MV-4-11 (cell line): ENCODE measurements at regions not wholly inside any gene's neighbourhood (a gene's known extent, or its start where the extent isn't known, plus 50 kb on each side); places are given as distances from the start of the nearest gene placed in this dataset.

Source experiments
- DNase-seq: peaks from one replicate; lab custom pipeline; 2025; lab: John Stamatoyannopoulos, UW

GRCh38 chr10:20726381-20726780 lies 170.7 kb downstream of the NEBL start:
- no peak for DNase-seq

- no peak for DNase-seq
Measured at GRCh38 chr10:20714979-20715378, 182.1 kb downstream of the NEBL start.

- DNase-seq, result no peak
Measured at GRCh38 chr10:20714518-20714917, 182.6 kb downstream of the NEBL start.

GRCh38 chr10:20713420-20713819 lies 183.7 kb downstream of the NEBL start:
- DNase-seq, result no peak

GRCh38 chr10:20712774-20713173 lies 184.3 kb downstream of the NEBL start:
- no peak for DNase-seq

- no peak for DNase-seq
Measured at GRCh38 chr10:20709708-20710107, 187.4 kb downstream of the NEBL start.

- no peak for DNase-seq
Measured at GRCh38 chr10:20708305-20708704, 188.8 kb downstream of the NEBL start.

GRCh38 chr10:20707251-20707650 lies 189.9 kb downstream of the NEBL start:
- DNase-seq, result no peak

GRCh38 chr10:20698837-20699236 lies 198.3 kb downstream of the NEBL start:
- DNase-seq, result no peak

GRCh38 chr10:20694296-20694695 lies 202.8 kb downstream of the NEBL start:
- DNase-seq, result no peak

GRCh38 chr10:20688797-20689544 lies 208.1 kb downstream of the NEBL start:
- DNase-seq, result no peak

GRCh38 chr10:20686015-20686635 lies 211.0 kb downstream of the NEBL start:
- DNase-seq, result no peak

- DNase-seq, result no peak
Measured at GRCh38 chr10:20685462-20685861, 211.6 kb downstream of the NEBL start.

GRCh38 chr10:20683345-20683744 lies 213.8 kb downstream of the NEBL start:
- no peak for DNase-seq

- DNase-seq, result no peak
Measured at GRCh38 chr10:20682782-20683181, 214.3 kb downstream of the NEBL start.

GRCh38 chr10:20677340-20677739 lies 219.8 kb downstream of the NEBL start:
- DNase-seq, result no peak

- DNase-seq, result no peak
Measured at GRCh38 chr10:20674926-20675325, 222.2 kb downstream of the NEBL start.

- DNase-seq, result no peak
Measured at GRCh38 chr10:20673175-20673574, 223.9 kb downstream of the NEBL start.

- DNase-seq, result no peak
Measured at GRCh38 chr10:20672741-20673140, 224.4 kb downstream of the NEBL start.

GRCh38 chr10:20670579-20670978 lies 226.5 kb downstream of the NEBL start:
- no peak for DNase-seq

GRCh38 chr10:20668985-20669384 lies 228.1 kb downstream of the NEBL start:
- no peak for DNase-seq

GRCh38 chr10:20662742-20663141 lies 234.4 kb downstream of the NEBL start:
- no peak for DNase-seq

GRCh38 chr10:20659225-20659624 lies 237.9 kb downstream of the NEBL start:
- DNase-seq, result no peak

- DNase-seq, result no peak
Measured at GRCh38 chr10:20658158-20658557, 239.0 kb downstream of the NEBL start.
